ENCODE measurements at regions not wholly inside any gene's neighbourhood (a gene's known extent, or its start where the extent isn't known, plus 50 kb on each side); places are given as distances from the start of the nearest gene placed in this dataset.

GRCh38 chr1:23639460-23640095 is 52.0 kb upstream of the RPL11 start:
- no peak for DNase-seq

GRCh38 chr1:23638786-23639241 is 52.8 kb upstream of the RPL11 start:
- DNase-seq, result no peak

- DNase-seq, result no peak
These were observed 53.4 kb upstream of the RPL11 start for GRCh38 chr1:23638188-23638619.

GRCh38 chr1:23636009-23636408 is 55.6 kb upstream of the RPL11 start:
- DNase-seq, result no peak

GRCh38 chr1:23634840-23635651 is 56.6 kb upstream of the RPL11 start:
- peak; percentile 34 for DNase-seq

GRCh38 chr1:23634518-23634839 is 57.1 kb upstream of the RPL11 start:
- DNase-seq, result no peak

- no peak for DNase-seq
These were observed 59.0 kb upstream of the RPL11 start for GRCh38 chr1:23632479-23633160.

- DNase-seq, result no peak
These were observed 61.8 kb upstream of the RPL11 start for GRCh38 chr1:23629708-23630290.

- DNase-seq, result no peak
These were observed 62.6 kb upstream of the RPL11 start for GRCh38 chr1:23628951-23629387.

- no peak for DNase-seq
These were observed 64.4 kb upstream of the RPL11 start for GRCh38 chr1:23627069-23627735.

GRCh38 chr1:23625929-23626535 is 65.6 kb upstream of the RPL11 start:
- no peak for DNase-seq

- no peak for DNase-seq
These were observed 66.1 kb upstream of the RPL11 start for GRCh38 chr1:23625459-23625858.

- no peak for DNase-seq
These were observed 65.1 kb upstream of the ID3 start for GRCh38 chr1:23624440-23624839.

GRCh38 chr1:23622284-23622683 is 63.0 kb upstream of the ID3 start:
- no peak for DNase-seq

GRCh38 chr1:23620605-23621004 is 61.3 kb upstream of the ID3 start:
- no peak for DNase-seq

- peak; percentile 79 for DNase-seq
These were observed 60.2 kb upstream of the ID3 start for GRCh38 chr1:23619299-23620188.

GRCh38 chr1:23618586-23619083 is 59.3 kb upstream of the ID3 start:
- no peak for DNase-seq

- no peak for DNase-seq
These were observed 57.8 kb upstream of the ID3 start for GRCh38 chr1:23617084-23617521.

- DNase-seq, result no peak
These were observed 57.1 kb upstream of the ID3 start for GRCh38 chr1:23616292-23616824.

GRCh38 chr1:23615852-23616251 is 56.6 kb upstream of the ID3 start:
- no peak for DNase-seq

GRCh38 chr1:23615423-23615822 is 56.1 kb upstream of the ID3 start:
- no peak for DNase-seq
